Stimulated activated CD8-positive, alpha-beta memory T cell treated with anti-CD3 and anti-CD28 coated beads, Interleukin-4, amount 100 ng/mL, for 4 hours (primary cell): ENCODE measurements at regions not wholly inside any gene's neighbourhood (a gene's known extent, or its start where the extent isn't known, plus 50 kb on each side); places are given as distances from the start of the nearest gene placed in this dataset.

Source experiments
- DNase-seq, 2 donors: peaks; one replicate each; pipeline ENCODE4 v3.0.0-alpha.2; 2020; ENCODE audit warnings: low read depth in 2 of 2, low spot score in 1 of 2

- no peak for DNase-seq
These were observed 247.5 kb downstream of the SAMD5 start for GRCh38 chr6:147755999-147756398.

DNA sequence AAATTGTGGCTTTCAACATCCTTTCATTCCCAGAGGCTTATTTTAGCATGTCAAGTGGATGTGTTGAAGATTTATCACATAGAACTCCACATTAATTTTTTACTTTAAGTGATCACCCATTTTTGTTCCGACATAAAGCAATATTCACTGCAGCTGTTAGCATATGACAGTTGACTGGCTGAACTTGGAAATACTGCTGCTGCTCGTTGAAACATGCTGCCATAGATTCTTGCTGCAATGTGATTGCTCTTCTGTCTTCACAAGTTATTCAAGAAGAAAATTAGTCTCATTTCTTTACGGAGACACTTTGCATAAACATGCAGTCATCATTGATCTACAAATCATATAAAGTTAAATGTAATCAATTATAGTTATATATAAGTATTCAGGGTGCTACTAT is 248.4 kb downstream of the SAMD5 start:
- DNase-seq: no peak

- DNase-seq: no peak
These were observed 248.8 kb downstream of the SAMD5 start for GRCh38 chr6:147757291-147757690.

DNA sequence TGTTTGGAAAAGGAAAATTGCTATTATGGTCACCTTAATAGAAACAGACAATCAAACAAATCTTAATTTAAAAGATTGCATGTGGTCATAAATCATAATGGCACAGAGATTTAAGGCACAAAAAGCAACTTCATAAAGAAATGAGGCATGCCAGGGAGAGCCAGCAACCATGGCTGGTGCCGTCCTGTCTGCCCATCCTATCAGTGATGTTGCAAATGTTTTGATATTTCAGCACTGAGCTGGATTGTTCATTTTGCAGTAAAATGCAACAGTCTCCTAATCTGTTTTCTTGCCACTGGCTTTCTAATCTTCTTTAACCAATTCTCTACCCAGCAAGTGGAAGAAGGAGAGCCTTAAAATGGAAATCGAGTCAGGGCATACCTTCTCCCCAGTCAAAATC is 249.8 kb downstream of the SAMD5 start:
- DNase-seq: no peak

GRCh38 chr6:147759093-147759492 is 250.6 kb downstream of the SAMD5 start:
- no peak for DNase-seq

DNA sequence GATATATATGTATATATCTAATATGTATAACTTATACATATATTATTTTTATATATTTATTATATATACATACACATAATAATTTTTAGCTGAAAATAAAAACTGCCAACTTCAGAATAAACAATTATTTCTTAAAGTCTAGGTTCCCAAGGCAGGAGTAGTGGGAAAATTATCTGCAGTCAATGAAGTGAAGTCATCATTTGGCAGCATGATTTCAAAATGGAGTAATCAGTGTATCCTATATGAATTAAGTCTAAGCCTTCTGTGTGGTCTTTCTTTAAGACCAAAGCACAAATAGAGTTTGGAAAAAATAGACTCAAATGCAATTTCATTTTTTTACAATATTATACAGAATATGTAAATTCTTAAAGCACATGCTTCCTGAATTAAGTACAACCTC is 251.0 kb downstream of the SAMD5 start:
- DNase-seq: no peak

DNA sequence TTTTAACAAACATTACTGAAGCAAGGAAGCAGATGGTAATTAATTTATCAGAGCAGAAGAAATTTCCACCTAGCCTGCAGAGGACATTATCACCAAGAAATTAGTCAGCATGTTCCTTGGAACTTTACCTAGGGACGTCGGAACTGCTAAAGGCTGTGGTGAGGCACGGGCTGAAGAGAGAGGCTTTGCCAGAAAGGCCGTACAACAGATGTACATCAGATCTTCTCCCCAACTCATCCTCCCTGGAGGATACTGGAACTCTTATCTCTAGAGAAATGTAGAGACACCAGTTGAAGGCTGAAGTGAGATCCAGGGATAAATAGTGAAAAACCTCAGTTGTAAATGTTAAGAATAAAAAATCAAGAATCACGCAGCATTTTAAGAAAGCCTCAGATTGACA is 257.1 kb downstream of the SAMD5 start:
- DNase-seq: no peak

DNA sequence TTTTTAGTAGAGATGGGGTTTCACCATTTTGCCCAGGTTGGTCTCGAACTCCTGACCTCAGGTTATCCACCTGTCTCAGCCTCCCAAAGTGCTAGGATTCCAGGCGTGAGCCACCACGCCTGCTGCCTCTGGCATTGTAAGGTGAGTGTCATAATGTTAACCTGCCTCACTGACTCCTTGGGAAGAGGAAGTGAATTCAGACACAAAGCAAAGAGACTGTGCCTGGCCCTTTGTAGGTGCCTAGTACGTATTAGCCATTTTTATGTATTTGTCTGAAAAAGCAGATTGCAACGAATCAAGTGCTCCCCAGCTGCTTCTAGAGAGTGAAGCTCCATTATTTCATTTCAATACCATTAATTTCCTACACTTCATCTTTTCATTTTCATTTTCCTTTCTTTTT is 260.5 kb downstream of the SAMD5 start:
- no peak for DNase-seq

GRCh38 chr6:147769496-147770087 is 261.1 kb downstream of the SAMD5 start:
- DNase-seq: no peak

- DNase-seq: no peak
These were observed 261.7 kb downstream of the SAMD5 start for GRCh38 chr6:147770221-147770620.

GRCh38 chr6:147772724-147773123 is 264.2 kb downstream of the SAMD5 start:
- no peak for DNase-seq

GRCh38 chr6:147774856-147775255 is 266.4 kb downstream of the SAMD5 start:
- no peak for DNase-seq

DNA sequence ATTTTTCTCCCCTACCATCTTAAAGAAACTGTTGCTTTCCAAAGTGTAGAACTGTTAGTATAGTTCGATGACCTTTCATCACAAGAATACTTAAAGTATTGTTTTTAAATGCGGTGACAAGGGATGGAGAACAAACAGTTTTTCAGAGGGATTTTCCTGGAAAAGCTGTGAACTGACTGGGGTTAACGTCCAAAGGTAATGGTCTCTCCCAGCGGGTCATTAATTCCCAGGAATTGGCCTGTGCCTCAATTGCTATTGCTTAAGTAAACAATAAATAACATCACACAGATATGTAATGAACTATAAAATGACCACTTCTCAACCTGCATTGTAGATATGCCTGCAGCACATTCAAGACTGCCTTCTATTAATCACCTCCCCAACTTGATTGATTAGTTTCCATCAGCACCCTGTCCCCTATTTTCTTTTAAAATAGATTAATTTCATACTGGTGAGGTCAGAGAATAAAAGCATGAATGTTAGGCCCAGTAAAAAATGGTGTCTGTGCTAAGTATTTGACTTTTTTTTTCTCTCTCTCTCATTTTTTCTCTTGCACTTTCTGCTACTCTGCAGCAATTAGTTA is 268.2 kb downstream of the SAMD5 start:
- no peak for DNase-seq

DNA sequence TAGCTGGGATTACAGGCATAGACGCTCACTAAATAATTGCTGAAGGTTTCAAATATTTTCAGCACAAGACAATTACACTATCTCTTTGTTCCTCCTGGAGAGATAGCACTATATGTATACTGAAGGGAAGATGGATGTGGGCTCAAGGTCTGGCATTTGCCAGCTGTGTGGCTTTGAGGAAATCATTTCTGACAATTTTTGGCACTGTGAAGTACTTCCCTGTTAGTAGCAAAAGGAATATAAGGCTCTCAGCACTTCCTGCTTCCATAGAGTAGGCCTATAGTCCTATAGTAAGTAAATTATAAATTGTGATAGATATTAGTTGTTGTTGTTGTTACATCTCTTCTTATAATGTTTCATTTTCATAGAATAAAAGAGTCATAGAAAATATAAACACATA is 271.1 kb downstream of the SAMD5 start:
- DNase-seq: no peak

DNA sequence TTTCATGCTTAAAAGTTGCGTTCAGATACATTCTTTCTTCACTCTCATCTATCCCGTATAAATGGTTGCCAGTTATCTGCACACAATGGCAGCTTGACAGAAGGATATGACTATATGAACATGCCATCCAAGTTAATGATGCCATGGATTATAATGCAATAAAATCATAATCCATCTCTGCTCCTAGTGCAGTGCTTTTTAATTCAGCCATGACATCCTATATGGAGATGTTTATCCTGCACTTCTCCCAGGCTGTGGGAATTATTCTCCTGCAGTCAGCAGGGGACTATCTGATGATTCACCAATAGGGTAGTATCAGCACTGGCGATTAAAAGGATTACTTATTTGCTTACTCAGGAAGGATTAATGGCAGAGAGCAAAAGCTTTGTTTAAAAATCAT is 273.8 kb downstream of the SAMD5 start:
- DNase-seq: no peak

GRCh38 chr6:147784371-147784770 is 275.9 kb downstream of the SAMD5 start:
- DNase-seq: no peak

GRCh38 chr6:147787417-147787816 is 278.9 kb downstream of the SAMD5 start:
- DNase-seq: no peak

DNA sequence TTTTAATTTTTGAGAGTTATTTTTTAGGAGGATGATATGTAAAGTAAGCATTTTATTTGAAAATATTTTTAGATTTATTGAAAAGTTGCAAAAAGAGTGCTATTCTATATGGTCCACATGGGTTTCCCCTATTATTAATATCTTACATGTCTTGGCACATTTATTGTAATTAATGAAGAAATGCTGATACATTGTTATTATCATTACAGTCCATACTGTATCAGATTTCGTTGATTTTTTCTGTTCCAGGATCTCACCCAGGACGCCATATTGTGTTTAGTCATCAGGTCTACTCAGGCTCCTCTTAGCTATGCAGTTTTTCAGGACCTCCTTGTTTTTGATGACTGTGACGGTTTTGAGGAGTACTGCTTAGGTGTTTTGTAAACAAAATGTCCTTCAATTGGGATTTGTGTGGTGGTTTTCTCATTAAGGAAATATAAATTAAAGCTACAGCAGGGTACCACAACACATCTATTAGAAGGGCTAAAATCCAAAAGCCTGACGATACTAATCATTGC is 281.0 kb downstream of the SAMD5 start:
- DNase-seq: no peak

GRCh38 chr6:147793871-147794643 is 285.6 kb downstream of the SAMD5 start:
- no peak for DNase-seq

DNA sequence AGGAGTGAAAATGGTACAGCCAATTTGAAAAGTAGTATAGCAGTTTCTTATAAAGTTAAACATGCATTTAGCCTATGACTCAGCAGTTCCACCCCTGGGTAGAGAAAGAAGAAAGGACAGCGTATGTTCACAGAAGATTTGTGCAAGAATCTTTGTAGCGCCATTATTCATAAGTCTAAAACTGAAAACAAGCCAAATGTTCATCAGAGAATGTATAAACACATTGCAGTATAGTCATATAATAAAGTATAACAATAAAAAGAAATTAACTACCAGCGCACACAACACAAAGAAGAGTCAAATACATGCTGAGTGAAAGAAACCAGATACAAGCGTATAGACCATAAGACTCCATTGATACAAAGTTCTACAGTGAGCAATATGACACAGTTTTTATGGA is 294.0 kb downstream of the SAMD5 start:
- no peak for DNase-seq

DNA sequence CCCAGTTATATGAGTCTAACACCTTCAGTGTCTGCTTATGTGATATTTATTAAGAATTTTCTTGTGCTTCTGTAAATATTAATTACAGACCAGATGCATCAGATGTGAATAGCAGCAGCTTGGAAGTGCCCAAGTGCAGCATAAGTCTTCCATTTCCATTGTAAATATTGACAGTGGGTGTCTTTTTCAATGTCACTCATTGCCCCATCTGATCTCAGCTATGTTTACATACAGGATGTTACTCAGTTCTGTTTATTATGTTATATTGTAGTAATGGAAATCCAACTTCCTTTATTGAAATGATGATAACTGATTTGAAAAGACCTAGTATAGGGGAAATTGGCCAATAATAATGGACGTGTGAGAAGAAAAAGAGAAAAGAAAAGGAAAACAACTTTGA is 296.7 kb downstream of the SAMD5 start:
- DNase-seq: no peak

DNA sequence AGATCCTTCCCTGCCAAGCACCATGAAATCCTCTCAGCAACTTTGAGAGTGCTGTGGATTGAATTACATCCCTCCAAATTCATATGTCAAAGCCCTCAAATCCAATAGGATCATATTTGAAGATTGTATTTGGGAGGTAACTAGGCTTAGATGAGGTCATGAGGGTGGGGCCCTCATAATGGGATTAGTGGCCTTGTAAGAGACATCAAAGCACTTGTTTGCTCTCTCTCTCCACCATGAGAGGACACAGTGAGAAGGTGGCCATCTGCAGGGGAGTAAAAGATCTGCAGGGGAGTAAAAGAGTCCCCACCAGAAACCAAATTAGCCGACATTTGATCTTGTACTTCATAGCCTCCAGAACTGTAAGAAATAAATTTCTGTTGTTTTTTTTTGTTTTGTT is 298.2 kb downstream of the SAMD5 start:
- DNase-seq: no peak
